GM21360 (cell line): ENCODE measurements at regions not wholly inside any gene's neighbourhood (a gene's known extent, or its start where the extent isn't known, plus 50 kb on each side); places are given as distances from the start of the nearest gene placed in this dataset.
"Not testable (repeated sequence)": the region's sequence is repeated elsewhere in the genome, so short reads cannot be mapped to it uniquely, and the experiment has no call there.

Experiments used
- ATAC-seq: cut with Tn5 transposase; IDR thresholded peaks from one replicate; pipeline ENCODE4 v1.9.1; 2021; ENCODE audit warnings: mild to moderate bottlenecking, moderate library complexity; ENCODE audit not compliant: unreplicated experiment

- peak; percentile 95 for ATAC-seq
Observed at GRCh38 chr7:149714081-149714909, 59.1 kb downstream of the ZNF467 start.

GRCh38 chr7:149713731-149714068 is 59.7 kb downstream of the ZNF467 start:
- ATAC-seq, result no peak

GRCh38 chr7:149713061-149713730 is 60.2 kb downstream of the ZNF467 start:
- no peak for ATAC-seq

- no peak for ATAC-seq
Observed at GRCh38 chr7:149708026-149708425, 65.4 kb downstream of the ZNF467 start.

GRCh38 chr7:149707448-149707886 is 65.9 kb downstream of the ZNF467 start:
- no peak for ATAC-seq

DNA sequence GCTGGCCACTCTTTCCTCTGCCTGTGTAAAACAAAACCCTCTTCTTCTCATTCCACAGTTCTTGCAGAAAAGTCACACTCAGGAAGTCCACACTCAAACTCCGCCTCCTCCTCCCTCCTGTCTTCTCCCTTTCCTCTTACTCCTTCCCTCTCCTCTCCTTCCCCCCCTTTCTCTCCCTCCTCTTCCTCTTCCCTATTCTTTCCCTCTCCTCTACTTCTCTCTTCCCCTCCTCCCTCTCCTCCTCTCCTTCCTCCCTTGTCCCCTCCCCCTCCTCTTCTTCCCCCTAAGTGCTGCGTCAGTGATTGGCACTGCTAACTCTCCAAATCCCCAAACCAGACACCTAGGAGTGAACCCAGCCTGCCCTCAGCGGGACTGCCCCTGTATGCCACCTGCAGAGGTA is 67.0 kb downstream of the ZNF467 start:
- ATAC-seq, result no peak

- no peak for ATAC-seq
Observed at GRCh38 chr7:149704507-149704906, 68.9 kb downstream of the ZNF467 start.

DNA sequence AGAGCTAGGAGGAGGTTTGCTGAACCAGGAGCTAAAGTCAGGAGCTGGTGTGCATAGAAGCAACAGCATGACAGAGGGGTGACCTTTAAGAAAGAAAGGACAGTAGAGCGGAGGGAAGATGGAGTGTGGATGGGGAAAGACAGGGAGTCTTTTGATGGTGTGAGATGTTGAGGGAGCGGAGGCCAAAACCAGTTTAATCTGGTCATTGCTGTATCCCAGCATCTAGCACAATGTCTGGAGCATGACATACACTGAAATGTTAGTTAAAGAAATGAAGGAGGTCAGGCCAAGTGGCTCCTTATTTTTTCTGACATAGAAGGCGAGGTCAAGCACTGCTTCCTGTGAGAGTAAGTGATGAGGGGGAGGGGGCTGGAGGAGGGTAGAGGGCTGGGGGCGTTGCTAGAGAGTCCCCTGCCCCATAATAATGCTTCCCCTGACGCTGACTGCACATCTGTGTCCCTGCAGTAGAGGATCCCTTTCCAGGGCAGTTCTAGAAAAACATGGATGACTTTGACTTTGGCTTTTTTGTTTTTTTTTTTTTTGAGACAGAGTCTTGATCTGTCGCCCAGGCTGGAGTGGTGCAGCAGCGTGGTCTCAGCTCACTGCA is 70.2 kb downstream of the ZNF467 start:
- no peak for ATAC-seq

DNA sequence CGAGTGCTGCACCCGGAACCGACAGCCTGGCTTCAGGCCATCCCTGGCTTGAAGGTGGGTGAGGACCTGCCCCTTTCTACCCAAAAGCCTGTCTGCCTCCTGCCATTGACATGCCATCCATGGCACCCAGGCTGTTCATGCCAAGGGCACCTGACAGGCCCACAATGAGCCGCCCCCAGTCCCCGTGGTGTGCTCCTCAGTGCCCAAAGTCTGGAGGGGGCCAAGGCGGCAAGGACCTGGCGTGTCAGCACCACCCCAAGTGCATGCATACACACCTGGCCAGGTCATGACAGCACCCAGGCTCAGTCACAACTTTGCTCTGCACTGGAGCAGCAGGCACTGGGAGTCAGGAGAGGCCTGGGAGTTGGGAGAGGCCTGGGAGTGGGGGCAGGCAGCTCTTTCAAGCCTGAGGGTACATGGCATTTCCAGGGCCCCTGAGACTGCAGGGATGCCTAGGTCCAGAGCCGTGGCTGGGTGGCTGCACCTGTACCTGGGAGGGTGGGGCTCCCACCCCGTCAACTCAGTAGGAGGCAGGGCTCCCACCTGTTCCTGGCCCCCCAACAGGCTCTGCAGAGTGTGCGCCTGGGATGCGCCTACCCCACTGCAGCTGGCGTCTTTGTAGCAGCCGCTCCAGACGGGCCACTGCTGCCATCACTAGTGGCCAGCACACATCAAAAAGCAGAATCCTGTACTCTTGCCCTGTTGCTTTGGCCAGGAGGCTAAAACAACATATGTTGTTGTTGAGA is 71.7 kb downstream of the ZNF467 start:
- ATAC-seq, result no peak

DNA sequence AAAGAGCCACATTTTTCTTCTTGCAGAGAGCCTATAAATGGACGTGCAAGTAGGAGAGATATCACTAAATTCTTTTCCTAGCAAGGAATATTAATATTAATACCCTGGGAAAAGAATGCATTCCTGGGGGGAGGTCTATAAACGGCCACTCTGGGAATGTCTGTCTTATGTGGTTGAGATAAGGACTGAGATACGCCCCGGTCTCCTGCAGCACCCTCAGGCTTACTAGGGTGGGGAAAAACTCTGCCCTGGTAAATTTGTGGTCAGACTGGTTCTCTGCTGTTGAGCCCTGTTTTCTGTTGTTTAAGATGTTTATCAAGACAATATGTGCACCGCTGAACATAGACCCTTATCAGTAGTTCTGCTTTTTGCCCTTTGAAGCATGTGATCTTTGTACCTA is 75.6 kb downstream of the ZNF467 start:
- ATAC-seq, result not testable (repeated sequence)

DNA sequence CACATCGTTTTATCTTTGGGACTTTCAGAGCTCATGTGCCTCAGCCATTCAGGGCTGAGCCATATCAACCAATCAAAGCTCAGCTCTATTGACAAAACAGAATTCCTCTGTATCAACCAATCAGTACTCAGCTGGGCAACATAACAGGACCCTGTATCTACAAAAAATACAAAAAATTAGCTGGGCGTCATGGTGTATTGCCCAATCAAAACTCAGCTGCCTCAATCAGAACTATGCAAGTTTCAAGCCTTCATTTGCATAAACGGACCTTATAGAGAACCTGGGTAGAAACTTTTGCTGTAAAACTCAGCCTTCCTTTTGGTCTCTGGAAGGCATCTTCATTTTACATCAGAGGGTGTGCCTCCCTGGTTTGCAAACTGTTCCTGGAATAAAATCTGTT is 77.1 kb downstream of the ZNF467 start:
- ATAC-seq, result no peak

DNA sequence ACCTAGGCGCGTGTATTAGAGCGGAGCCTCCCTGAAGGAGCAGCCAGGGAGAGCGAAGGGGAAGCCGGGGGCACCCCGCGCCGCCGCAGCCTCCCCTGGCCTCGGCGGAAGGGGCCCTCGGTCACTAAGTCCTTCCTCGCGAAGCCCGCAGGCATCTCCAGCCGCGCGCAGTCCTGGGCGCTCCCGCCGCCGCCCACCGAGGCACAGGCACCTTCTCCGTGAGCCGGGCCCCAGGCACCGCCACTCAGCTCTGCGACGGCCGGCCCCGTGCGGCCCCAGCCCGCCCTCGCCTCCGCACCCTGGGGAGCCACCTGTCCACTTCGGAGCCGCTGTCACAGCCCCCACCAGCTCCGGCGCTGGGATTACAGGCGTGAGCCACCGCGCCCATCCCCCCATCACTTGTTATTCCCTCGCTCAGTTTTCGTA is 80.8 kb downstream of the ZNF467 start:
- ATAC-seq, result no peak

DNA sequence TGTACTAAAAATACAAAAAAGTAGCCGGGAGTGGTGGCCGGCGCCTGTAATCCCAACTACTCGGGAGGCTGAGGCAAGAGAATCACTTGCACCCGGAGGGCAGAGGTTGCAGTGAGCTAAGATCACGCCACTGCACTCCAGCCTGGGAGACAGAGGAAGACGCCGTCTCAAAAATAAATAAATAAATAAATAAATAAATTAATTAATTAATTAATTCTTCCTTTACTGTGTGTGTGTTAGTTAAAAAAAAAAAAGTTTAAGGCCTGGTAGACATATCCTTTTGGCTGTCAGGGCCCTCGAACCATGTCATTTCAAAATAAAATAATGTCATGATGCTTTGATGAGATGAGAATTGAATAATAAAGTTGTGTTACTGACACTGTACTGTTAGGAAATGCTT is 81.3 kb downstream of the ZNF467 start:
- ATAC-seq, result no peak

DNA sequence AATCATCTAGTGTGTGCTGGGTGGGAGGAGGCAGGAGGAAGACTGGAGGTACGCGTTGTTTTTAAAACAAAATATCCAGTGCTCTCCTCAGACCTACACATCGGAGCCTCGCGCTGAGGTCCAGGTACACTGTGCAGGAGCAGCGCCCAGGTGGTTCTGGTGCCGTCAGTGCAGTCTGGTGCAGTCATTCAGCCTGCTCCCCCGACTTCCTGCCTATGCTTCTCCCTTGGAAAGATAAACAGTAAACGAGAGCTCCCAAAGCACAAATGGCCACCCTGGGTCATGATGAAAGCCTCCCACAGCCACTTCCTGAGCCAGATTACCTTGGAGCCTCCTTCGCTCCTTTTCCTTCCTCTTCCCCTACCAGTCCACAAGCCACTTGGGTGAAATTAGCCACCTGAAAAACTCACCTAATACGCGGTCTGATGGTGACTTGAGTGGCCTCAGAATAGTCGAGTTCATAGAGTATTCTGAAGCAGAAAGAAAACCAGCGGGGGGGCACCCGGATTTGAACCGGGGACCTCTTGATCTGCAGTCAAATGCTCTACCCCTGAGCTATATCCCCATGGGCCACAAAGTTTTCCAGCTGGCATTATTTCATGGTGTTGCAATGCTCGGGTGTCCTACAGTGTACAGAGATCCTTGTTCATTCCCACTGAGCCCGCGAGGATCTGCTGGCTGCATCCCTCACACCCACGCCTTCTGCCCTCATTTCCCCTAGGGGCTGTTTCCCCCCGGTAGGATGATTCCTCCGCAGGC is 82.5 kb downstream of the ZNF467 start:
- ATAC-seq, result no peak

GRCh38 chr7:149689291-149689721 is 84.1 kb downstream of the ZNF467 start:
- ATAC-seq, result no peak

DNA sequence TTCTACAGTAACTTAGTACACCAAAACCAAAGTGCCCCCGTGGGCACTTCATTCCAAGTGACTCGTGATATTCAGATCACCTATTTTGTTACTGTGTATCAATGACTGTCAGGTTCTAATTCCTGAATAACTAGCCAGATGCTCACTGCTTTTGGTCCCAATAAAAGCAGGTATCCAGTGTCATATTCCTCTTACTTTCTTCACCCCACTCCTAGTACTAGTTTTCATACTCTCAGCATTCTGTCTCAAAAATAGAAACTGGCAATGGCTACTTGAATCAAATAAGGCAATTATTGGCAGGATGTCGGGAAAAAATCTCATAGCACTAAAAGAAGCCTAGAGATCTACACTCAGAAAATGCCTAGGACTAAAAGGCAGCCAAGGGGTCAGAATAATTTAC is 84.6 kb downstream of the ZNF467 start:
- ATAC-seq, result no peak

DNA sequence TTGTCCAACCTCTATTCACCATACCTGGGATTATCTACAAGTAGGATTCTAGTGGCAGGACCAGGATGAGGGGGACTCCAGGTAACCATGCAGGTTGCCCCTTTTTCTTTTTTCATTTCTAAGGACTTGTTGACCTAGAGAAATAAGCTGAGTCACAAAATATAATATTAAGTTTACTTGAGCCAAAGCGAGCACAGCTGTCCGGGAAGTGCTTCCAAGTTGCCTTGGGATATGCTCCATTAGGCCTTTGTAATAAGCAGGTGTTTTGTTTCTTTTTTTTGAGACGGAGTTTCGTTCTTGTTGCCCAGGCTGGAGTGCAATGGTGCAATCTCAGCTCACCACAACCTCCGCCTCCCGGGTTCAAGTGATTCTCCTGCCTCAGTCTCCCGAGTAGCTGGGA is 85.6 kb downstream of the ZNF467 start:
- not testable (repeated sequence) for ATAC-seq

DNA sequence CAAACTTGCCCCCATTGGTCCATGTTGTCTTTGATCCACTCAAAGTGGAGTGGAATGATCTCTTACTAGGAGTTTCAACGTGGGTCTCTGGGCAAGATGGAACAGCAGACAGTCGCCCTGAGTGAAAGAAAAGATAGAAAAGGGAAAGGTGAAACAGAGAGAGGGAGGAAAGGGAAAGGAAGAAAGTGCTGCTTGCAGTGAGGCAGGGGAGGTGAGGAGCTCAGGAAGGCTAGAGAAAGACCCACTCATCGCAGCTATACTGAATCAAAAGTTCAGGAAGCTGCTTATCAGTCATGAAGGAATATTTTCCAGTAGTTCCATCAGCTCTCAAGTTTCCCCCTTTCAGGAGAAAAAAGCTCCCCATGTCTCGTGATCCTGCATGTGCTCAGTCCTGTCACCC is 86.9 kb downstream of the ZNF467 start:
- ATAC-seq, result no peak

GRCh38 chr7:149686011-149686410 is 87.4 kb downstream of the ZNF467 start:
- ATAC-seq, result no peak

DNA sequence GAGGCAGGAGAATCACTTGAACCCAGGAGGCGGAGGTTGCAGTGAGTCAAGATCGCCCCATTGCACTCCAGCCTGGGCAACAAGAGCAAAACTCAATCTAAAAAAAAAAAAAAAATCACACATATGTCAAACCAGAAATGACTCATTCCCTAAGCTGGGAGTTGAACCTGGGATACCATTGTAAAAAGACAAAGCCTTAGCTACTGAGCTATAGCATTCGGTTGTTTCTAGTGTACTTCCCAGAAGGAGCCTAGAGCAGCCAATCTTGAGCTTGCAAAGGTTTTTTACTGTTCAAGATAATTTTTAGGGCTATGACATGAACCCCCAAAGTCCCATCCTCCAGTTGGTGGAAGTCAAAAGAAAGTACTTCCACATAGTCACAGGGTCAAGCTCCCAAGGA is 87.9 kb downstream of the ZNF467 start:
- no peak for ATAC-seq

GRCh38 chr7:149683898-149684297 is 89.5 kb downstream of the ZNF467 start:
- ATAC-seq, result no peak
